Cardiac muscle cell (in vitro differentiated cells and primary cell): ENCODE measurements at regions not wholly inside any gene's neighbourhood (a gene's known extent, or its start where the extent isn't known, plus 50 kb on each side); places are given as distances from the start of the nearest gene placed in this dataset.
A peak's percentile ranks its signal among the peaks of the same experiment; 100 is the strongest.

Source experiments
- DNase-seq, 2 donors: peaks; one replicate each; pipeline versions ENCODE4 v3.0.0 to v3.0.0-alpha.2; 2010 to 2017; ENCODE audit warnings: low read depth in 1 of 2, low spot score in 1 of 2
- H3K27ac ChIP-seq: fragments of 200-600 bp; sonication (generic); 2 replicates; pipeline ENCODE4 v1.5.1; 2016
- H3K27me3 ChIP-seq: fragments of 200-600 bp; sonication (generic); 2 replicates; pipeline ENCODE4 v1.6.0; 2016; ENCODE audit warnings: control low read depth
- H3K36me3 ChIP-seq: fragments of 200-600 bp; sonication (generic); 2 replicates; pipeline ENCODE4 v1.5.1; 2016; ENCODE audit warnings: control low read depth
- H3K4me1 ChIP-seq: fragments of 200-600 bp; sonication (generic); 2 replicates; pipeline ENCODE4 v1.8.1; 2017; ENCODE audit warnings: low read depth, mild to moderate bottlenecking, mixed run types
- H3K4me3 ChIP-seq: fragments of 200-600 bp; sonication (generic); 2 replicates; pipeline ENCODE4 v1.5.1; 2016; ENCODE audit warnings: mild to moderate bottlenecking
- H3K9me3 ChIP-seq: fragments of 200-600 bp; sonication (generic); 2 replicates; pipeline ENCODE4 v1.5.1; 2017; ENCODE audit warnings: low read depth, mild to moderate bottlenecking, control low read depth
- TF ChIP-seq, protein P1 (sequence below): IDR thresholded peaks from 2 replicates; pipeline ENCODE4 v1.5.1; 2012; ENCODE audit warnings: low read depth, mild to moderate bottlenecking, low read length

- Histone ChIP-seq H3K4me1 (no peaks in the 10 kb centered on the region), H3K27me3 (no peaks in the 10 kb centered on the region), H3K4me3 (no peak overlapping the region), H3K36me3 (no peaks in the 10 kb centered on the region), H3K27ac (no peak overlapping the region), H3K9me3 (no peaks in the 10 kb centered on the region)
- no peak for DNase-seq
- TF ChIP-seq, protein P1, sequence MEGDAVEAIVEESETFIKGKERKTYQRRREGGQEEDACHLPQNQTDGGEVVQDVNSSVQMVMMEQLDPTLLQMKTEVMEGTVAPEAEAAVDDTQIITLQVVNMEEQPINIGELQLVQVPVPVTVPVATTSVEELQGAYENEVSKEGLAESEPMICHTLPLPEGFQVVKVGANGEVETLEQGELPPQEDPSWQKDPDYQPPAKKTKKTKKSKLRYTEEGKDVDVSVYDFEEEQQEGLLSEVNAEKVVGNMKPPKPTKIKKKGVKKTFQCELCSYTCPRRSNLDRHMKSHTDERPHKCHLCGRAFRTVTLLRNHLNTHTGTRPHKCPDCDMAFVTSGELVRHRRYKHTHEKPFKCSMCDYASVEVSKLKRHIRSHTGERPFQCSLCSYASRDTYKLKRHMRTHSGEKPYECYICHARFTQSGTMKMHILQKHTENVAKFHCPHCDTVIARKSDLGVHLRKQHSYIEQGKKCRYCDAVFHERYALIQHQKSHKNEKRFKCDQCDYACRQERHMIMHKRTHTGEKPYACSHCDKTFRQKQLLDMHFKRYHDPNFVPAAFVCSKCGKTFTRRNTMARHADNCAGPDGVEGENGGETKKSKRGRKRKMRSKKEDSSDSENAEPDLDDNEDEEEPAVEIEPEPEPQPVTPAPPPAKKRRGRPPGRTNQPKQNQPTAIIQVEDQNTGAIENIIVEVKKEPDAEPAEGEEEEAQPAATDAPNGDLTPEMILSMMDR, result peak; percentile 8
These were observed 573.0 kb upstream of the SLITRK1 start for GRCh38 chr13:84455143-84455905.

- H3K36me3 ChIP-seq, result no peaks in the 10 kb centered on the region
- no peaks in the 10 kb centered on the region for H3K27me3 ChIP-seq
- H3K9me3 ChIP-seq, result no peaks in the 10 kb centered on the region
- no peak for DNase-seq
- no peak overlapping the region for H3K27ac ChIP-seq
- no peak overlapping the region for H3K4me3 ChIP-seq
- H3K4me1 ChIP-seq, result no peaks in the 10 kb centered on the region
- TF ChIP-seq, protein P1, result no peak
These were observed 565.3 kb upstream of the SLITRK1 start for GRCh38 chr13:84447640-84447978.

DNA sequence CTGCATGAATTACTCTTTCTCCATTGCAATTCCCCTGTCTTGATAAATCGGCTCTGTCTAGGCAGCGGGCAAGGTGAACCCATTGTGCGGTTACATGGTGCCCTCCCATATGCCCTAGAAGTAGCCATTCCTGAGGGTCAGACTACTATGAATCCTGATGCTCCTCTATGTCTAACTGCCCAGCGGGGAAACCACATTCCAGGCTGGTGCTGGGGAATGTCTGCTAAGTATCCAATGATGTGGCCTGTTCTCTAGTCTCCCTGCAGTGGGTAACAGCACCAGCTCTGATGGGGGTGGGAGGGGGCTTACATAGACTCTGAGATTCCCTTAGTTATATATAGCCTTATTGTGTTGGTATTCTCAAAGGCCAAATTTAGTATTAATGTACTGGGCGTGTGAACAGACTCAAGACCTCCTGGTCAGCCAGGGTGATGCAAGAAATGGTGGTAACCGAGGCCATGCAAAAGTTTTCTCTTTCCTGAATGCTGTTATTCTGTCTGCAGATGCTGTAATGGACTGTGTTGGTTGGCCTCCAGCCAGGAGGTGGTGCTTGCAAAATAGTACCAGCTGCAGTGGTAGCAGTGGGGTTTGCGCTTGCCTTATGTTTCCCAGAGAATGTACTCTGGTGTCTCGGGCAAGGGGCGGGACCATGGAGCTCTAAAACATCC is 564.8 kb upstream of the SLITRK1 start:
- Histone ChIP-seq H3K36me3 (no peaks in the 10 kb centered on the region), H3K27ac (no peak overlapping the region), H3K4me1 (no peaks in the 10 kb centered on the region), H3K4me3 (no peak overlapping the region), H3K9me3 (no peaks in the 10 kb centered on the region), H3K27me3 (no peaks in the 10 kb centered on the region)
- TF ChIP-seq, protein P1, result no peak
- DNase-seq, result peak; percentile 3 to 23

DNA sequence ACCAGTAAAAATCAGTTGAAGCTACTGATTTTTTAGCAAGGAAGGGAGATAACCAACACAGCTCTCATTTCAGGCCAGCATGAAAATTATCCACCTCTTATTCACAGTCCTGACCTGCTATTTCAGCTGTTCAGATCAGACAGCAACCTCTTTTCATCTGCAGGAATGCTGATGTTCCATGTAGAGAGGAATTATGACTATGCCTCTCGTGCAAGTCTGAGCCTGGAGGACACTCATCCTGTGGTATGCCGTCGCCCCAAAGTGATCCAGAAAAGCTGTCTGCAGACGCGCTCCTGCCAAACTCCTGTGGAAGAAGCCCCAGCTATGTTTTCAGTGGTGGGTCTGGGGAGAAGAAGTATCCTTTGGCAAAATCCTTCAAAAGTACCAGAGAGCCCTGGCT is 563.5 kb upstream of the SLITRK1 start:
- H3K27ac ChIP-seq, result no peak overlapping the region
- DNase-seq, result peak in 1 of 2 donors; percentile 3
- H3K27me3 ChIP-seq, result no peaks in the 10 kb centered on the region
- no peaks in the 10 kb centered on the region for H3K36me3 ChIP-seq
- H3K9me3 ChIP-seq, result no peaks in the 10 kb centered on the region
- no peaks in the 10 kb centered on the region for H3K4me1 ChIP-seq
- H3K4me3 ChIP-seq, result no peak overlapping the region
- TF ChIP-seq, protein P1, result no peak

DNA sequence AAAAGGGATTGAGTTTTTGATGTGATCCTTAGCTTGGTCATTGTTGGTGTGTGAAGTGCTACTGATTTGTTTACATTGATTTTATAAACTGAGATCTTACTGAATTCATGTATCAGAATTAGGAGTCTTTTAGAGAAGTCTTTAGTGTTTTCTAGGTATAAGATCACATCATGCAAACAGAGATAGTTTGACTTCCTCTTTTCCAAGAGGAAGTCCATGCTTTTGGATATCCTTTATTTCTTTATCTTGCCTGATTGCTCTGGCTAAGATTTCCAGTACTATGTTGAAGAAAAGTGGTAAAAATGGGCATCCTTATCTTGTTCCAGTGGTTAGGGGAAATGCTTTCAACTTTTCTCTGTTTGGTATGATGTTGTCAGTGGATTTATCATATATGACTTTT is 561.2 kb upstream of the SLITRK1 start:
- TF ChIP-seq, protein P1, result no peak
- no peaks in the 10 kb centered on the region for H3K9me3 ChIP-seq
- H3K4me1 ChIP-seq, result no peaks in the 10 kb centered on the region
- H3K4me3 ChIP-seq, result no peak overlapping the region
- no peaks in the 10 kb centered on the region for H3K27me3 ChIP-seq
- no peak for DNase-seq
- H3K36me3 ChIP-seq, result no peaks in the 10 kb centered on the region
- no peak overlapping the region for H3K27ac ChIP-seq
